HCT116 (cell line): ENCODE measurements at regions not wholly inside any gene's neighbourhood (a gene's known extent, or its start where the extent isn't known, plus 50 kb on each side); places are given as distances from the start of the nearest gene placed in this dataset.

Experiments
- ATAC-seq: fragments of 200-7000 bp; cut with Tn5 transposase; 2 replicates; pipeline ENCODE4 v1.9.1; 2020; ENCODE audit warnings: mild to moderate bottlenecking, moderate library complexity
- BruUV-seq: library from RNA; stranded (reverse); fragments of 400-500 nt; replicated peaks from 2 replicates; lab custom pipeline; 2021; lab: Mats Ljungman, UMichigan
- CTCF ChIA-PET: fragments of 300-600 bp; sonication (Branson Sonifier 250); formaldehyde crosslinking; loops from one replicate; lab custom pipeline; 2021; ENCODE audit warnings: antibody characterized with exemption; lab: Charles Lee
- POLR2A ChIA-PET: fragments of 300-600, 350-600 bp; sonication (Branson Sonifier 250); formaldehyde crosslinking; loops from one replicate; lab custom pipeline; 2021; ENCODE audit warnings: antibody characterized with exemption; lab: Charles Lee
- RAD21 ChIA-PET, 2 experiments: fragments of 300-600 bp; sonication (Branson Sonifier 250); formaldehyde crosslinking; loops; one replicate each; lab custom pipeline; 2023; ENCODE audit warnings: low total read pairs in 2 of 2; ENCODE audit not compliant: uncharacterized antibody in 2 of 2, unreplicated experiment in 2 of 2, low non-redundant PET in 1 of 2; lab: Charles Lee
- DNase-seq: peaks from one replicate; pipeline ENCODE4 v3.0.0-alpha.2; 2010; ENCODE audit warnings: low read depth, low spot score
- H2AFZ ChIP-seq: fragments of 200-600 bp; shearing (Covaris generic), sonication (generic); 2 replicates; pipeline ENCODE4 v1.6.1; 2017; ENCODE audit warnings: low read depth, mixed run types, mixed read lengths, antibody characterized with exemption, low read length; ENCODE audit not compliant: poor library complexity, severe bottlenecking
- H3K27ac ChIP-seq: 2 replicates; pipeline ENCODE4 v1.5.1; 2012; ENCODE audit warnings: low read depth, low read length
- H3K27me3 ChIP-seq: fragments of 200-600 bp; sonication (generic); 2 replicates; pipeline ENCODE4 v1.6.1; 2016; ENCODE audit warnings: mixed run types, low read length, mixed read lengths; ENCODE audit not compliant: insufficient read depth
- H3K36me3 ChIP-seq, 2 experiments: fragments of 200-500 bp in 1 of 2; fragments of 200-600 bp in 1 of 2; sonication (Bioruptor generic) in 1 of 2; sonication (generic) in 1 of 2; 2 replicates each; pipeline versions ENCODE4 v1.5.1 to v1.6.1; 2014 to 2016; ENCODE audit warnings: low read length in 2 of 2, inconsistent platforms in 1 of 2, mixed read lengths in 1 of 2, mixed run types in 1 of 2; ENCODE audit not compliant: insufficient read depth in 2 of 2, control insufficient read depth in 1 of 2
- H3K4me1 ChIP-seq, 2 experiments: fragments of 200-600 bp in 1 of 2; sonication (generic) in 1 of 2; 2 replicates each; pipeline versions ENCODE4 v1.5.1 to v1.6.1; 2012 to 2017; ENCODE audit warnings: low read length in 2 of 2, inconsistent platforms in 1 of 2, mild to moderate bottlenecking in 1 of 2, mixed read lengths in 1 of 2, mixed run types in 1 of 2, moderate library complexity in 1 of 2; ENCODE audit not compliant: insufficient read depth in 2 of 2, control insufficient read depth in 1 of 2
- H3K4me2 ChIP-seq: fragments of 200-600 bp; sonication (generic); 2 replicates; pipeline ENCODE4 v1.6.1; 2017; ENCODE audit warnings: mixed run types, low read length, mixed read lengths
- H3K4me3 ChIP-seq, 2 experiments: fragments of 200-600 bp in 1 of 2; sonication (generic) in 1 of 2; replicated peaks in 1 of 2; 2 replicates each; pipeline ENCODE4 v1.5.1; 2011 to 2016; ENCODE audit warnings: low read length in 2 of 2, control low read depth in 1 of 2, low read depth in 1 of 2, mild to moderate bottlenecking in 1 of 2, mixed read lengths in 1 of 2, mixed run types in 1 of 2
- H3K79me2 ChIP-seq: fragments of 200-600 bp; sonication (generic); 2 replicates; pipeline ENCODE4 v1.6.1; 2017; ENCODE audit warnings: mild to moderate bottlenecking, mixed run types, low read length, moderate library complexity, mixed read lengths; ENCODE audit not compliant: insufficient read depth
- H3K9ac ChIP-seq: fragments of 200-600 bp; sonication (generic); 2 replicates; pipeline ENCODE4 v1.6.1; 2016; ENCODE audit warnings: low read length, mixed read lengths
- H3K9me2 ChIP-seq: fragments of 200-600 bp; sonication (generic), shearing (Covaris generic); 2 replicates; pipeline ENCODE4 v1.6.1; 2017; ENCODE audit warnings: mixed run types, mild to moderate bottlenecking, moderate library complexity; ENCODE audit not compliant: insufficient read depth
- H3K9me3 ChIP-seq, 2 experiments: fragments of 200-500 bp in 1 of 2; fragments of 200-600 bp in 1 of 2; sonication (Bioruptor generic) in 1 of 2; sonication (generic) in 1 of 2; 2 replicates each; pipeline ENCODE4 v1.6.1; 2014 to 2017; ENCODE audit warnings: low read length in 2 of 2, mixed read lengths in 2 of 2, inconsistent platforms in 1 of 2, low read depth in 1 of 2, mild to moderate bottlenecking in 1 of 2, mixed run types in 1 of 2, moderate library complexity in 1 of 2; ENCODE audit not compliant: control insufficient read depth in 1 of 2, insufficient read depth in 1 of 2
- H4K20me1 ChIP-seq: fragments of 200-600 bp; sonication (generic), shearing (Covaris generic); 2 replicates; pipeline ENCODE4 v1.6.1; 2017; ENCODE audit warnings: mixed run types, mild to moderate bottlenecking, moderate library complexity; ENCODE audit not compliant: insufficient read depth
- CTCF ChIP-seq, 3 experiments: fragments of 200-600 bp in 1 of 3; sonication (generic) in 1 of 3; IDR thresholded peaks in 2 of 3; conservative IDR thresholded peaks in 1 of 3; 2 replicates each; pipeline ENCODE4 v1.5.1; 2012 to 2017; ENCODE audit warnings: low read depth in 2 of 3, low read length in 2 of 3, antibody characterized with exemption in 1 of 3, borderline replicate concordance in 1 of 3, control low read depth in 1 of 3, mild to moderate bottlenecking in 1 of 3, mixed read lengths in 1 of 3, mixed run types in 1 of 3, moderate library complexity in 1 of 3; ENCODE audit not compliant: insufficient read depth in 1 of 3
- ELF1 ChIP-seq: IDR thresholded peaks from 2 replicates; pipeline ENCODE4 v1.6.1; 2012; ENCODE audit warnings: low read depth, borderline replicate concordance
- POLR2A ChIP-seq: IDR thresholded peaks from 2 replicates; pipeline ENCODE4 v1.7.0; 2011; ENCODE audit warnings: borderline replicate concordance; ENCODE audit not compliant: insufficient read depth, insufficient read length; ENCODE audit errors: extremely low read depth
- SRF ChIP-seq: IDR thresholded peaks from 2 replicates; pipeline ENCODE4 v1.6.1; 2012; ENCODE audit warnings: low read depth
- TCF7L2 ChIP-seq: IDR thresholded peaks from 2 replicates; pipeline ENCODE4 v1.7.0; 2011; ENCODE audit warnings: borderline replicate concordance, inconsistent platforms; ENCODE audit not compliant: insufficient read depth, insufficient read length; ENCODE audit errors: extremely low read depth
- ZBTB33 ChIP-seq: IDR thresholded peaks from 2 replicates; pipeline ENCODE4 v1.6.1; 2011; ENCODE audit warnings: mild to moderate bottlenecking, low read length, moderate library complexity; ENCODE audit not compliant: insufficient replicate concordance; ENCODE audit errors: extremely low read depth
- intact Hi-C: fragments of 100-400 bp; cut with micrococcal nuclease; formaldehyde crosslinking; loops from 2 replicates; pipeline ENCODE4 v1.10.0; 2022

- H3K4me2 ChIP-seq: no peak overlapping the region
- no peak for ATAC-seq
- H3K4me1 ChIP-seq: no peaks in the 10 kb centered on the region
- no peak overlapping the region for H3K9ac ChIP-seq
- H2AFZ ChIP-seq: no peak overlapping the region
- ChIA-PET RAD21 (no interaction called here), POLR2A (no interaction called here), CTCF (no interaction called here)
- no peak overlapping the region for H3K4me3 ChIP-seq
- no TSS peak for BruUV-seq
- H3K27me3 ChIP-seq: peaks cover 6% of the 10 kb centered on the region; the same call in 1 of the 2 replicates
- H3K9me2 ChIP-seq: no peaks in the 10 kb centered on the region
- no peaks in the 10 kb centered on the region for H4K20me1 ChIP-seq
- no peak overlapping the region for H3K27ac ChIP-seq
- no peak for TF ChIP-seq SRF
- no peak for TF ChIP-seq POLR2A
- no peak for TF ChIP-seq CTCF (IDR thresholded peaks at IDR 0.05 in 2 of 3, conservative IDR thresholded peaks at IDR 0.05 in 1 of 3; ENCODE audit: borderline replicate concordance in 1 of 3, insufficient read depth in 1 of 3, low read depth in 2 of 3, low read length in 2 of 3)
- TF ChIP-seq ELF1: no peak
- no peak for TF ChIP-seq TCF7L2
- TF ChIP-seq ZBTB33: no peak
- intact Hi-C loops: no loop called here
- no peaks in the 10 kb centered on the region for H3K79me2 ChIP-seq
- no peak for DNase-seq
- H3K36me3 ChIP-seq: no peaks in the 10 kb centered on the region
- H3K9me3 ChIP-seq: no peaks in the 10 kb centered on the region
Observed at GRCh38 chr14:30369502-30370180, 189.3 kb upstream of the G2E3 start.
